Eye (tissue), 1 donor: ENCODE measurements at regions not wholly inside any gene's neighbourhood (a gene's known extent, or its start where the extent isn't known, plus 50 kb on each side); places are given as distances from the start of the nearest gene placed in this dataset.
"Not testable (repeated sequence)": the region's sequence is repeated elsewhere in the genome, so short reads cannot be mapped to it uniquely, and the experiment has no call there.

Source experiments
- DNase-seq: peaks from one replicate; pipeline ENCODE4 v3.0.0-alpha.2; 2015

DNA sequence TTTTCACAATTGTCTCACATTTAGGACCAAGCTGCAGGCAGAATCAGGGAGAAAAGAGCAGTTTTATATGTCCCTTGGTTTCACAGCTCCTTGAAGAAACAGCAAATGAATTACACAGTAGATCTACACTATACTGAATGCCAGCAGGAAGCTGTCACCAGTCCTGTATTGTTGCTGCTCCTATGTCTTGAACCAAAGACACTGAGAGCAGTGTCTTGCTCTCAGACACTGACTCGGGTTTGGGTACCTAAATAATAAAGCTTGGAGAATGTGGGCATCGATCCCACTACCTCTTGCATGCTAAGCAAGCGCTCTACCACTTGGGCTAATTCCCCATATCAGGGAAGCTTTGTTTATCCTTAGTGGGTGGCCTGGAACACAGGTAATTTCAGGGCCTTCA, 552.7 kb downstream of the PRIM2 start:
- DNase-seq = not testable (repeated sequence)

DNA sequence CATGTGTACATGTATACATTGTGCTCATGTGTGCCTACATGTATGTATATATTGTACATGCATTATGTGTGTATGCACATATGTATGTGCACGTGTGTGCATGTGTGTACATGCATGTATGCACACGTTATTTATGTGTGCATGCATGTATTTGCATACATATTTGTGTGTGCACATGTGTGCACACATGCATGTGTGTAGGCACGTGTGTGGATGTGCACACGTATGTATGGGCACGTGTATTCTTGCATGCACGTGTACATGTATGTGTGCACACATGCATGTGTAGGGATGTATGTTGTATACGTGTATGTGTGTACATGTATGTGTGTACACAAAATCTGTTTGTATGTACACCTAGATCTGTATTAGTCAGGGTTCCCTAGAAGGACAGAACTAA, 556.0 kb downstream of the PRIM2 start:
- not testable (repeated sequence) for DNase-seq

GRCh38 chr6:57876659-57877058, 559.2 kb downstream of the PRIM2 start:
- DNase-seq = not testable (repeated sequence)

DNA sequence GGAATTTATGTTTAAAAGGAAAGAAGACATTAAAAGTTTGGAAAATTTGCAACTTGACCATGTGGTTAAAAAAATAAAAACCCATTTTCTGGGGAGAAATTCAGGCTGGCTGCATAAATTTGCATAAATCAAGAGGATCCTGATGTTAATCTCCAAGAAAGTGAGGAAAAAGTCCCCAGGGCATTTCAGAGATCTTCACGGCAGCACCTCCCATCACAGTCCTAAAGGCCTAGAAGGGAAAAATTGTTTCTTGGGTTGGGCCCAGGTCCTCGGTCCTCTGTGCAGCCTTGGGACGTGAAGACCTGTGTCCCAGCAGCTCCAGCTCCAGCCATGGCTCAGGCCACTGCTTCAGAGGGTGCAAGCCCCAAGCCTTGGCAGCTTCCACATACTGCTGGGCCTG, 560.3 kb downstream of the PRIM2 start:
- not testable (repeated sequence) for DNase-seq

DNA sequence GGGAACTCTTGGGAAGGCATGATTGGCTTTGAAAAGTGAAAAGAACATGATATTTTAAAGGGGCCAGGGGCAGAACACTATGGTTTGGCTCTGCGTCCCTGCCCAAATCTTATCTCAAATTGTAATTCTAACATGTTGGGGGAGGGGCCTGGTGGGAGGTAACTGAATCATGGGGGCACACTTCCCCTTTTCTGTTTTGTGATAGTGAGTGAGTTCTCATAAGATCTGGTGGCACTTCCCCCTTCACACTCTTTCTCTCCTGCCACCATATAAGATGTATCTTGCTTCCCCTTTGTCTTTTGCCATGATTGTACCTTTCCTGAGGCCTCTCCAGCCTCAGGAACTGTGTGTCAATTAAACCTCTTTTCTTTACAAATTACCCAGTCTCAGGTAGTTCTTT, 561.4 kb downstream of the PRIM2 start:
- not testable (repeated sequence) for DNase-seq

- not testable (repeated sequence) for DNase-seq
Measured at GRCh38 chr6:57898850-57899249, 581.4 kb downstream of the PRIM2 start.

GRCh38 chr6:57900687-57901399, 583.4 kb downstream of the PRIM2 start:
- DNase-seq = not testable (repeated sequence)

- not testable (repeated sequence) for DNase-seq
Measured at GRCh38 chr6:57901445-57901844, 584.0 kb downstream of the PRIM2 start.

DNA sequence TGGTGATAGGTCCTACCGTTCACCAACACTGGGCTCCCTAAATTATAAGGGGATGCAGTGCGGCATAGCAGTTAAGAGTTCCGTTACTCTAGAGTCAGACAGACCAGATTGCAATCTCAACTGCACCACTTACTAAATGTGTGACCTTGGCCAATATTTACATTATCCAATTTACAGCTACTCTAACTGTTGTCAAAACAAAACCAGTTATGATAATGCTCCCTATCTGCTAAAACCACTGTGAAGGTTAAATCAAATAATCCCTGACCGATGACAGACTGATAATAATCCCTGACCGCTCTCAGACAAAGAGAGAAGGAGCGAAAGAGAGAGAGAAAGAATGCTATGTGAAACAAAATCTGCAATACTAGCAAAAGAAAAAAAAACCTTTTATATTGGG, 586.9 kb downstream of the PRIM2 start:
- DNase-seq = peak; percentile 2

DNA sequence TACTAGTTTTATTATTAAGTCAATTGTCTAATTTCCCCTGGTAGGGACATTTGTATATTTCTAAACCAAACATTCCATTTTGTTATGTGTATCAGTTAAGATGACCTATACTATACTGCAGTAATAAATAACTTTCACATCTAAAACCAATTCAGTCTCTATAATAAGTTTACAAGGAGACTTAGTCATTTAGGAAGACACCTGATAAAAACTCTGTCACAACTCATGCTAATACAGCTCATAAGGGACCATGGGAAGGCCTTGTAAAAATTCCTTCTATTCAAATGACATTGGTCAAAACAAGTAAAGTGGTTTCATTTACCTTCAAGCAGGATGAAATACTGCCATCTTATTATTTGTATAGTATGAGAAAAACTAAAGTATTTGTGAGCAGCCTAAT, 597.9 kb downstream of the PRIM2 start:
- DNase-seq = not testable (repeated sequence)

GRCh38 chr6:57942966-57943365, 625.5 kb downstream of the PRIM2 start:
- not testable (repeated sequence) for DNase-seq

- not testable (repeated sequence) for DNase-seq
Measured at GRCh38 chr6:57946084-57946768, 628.8 kb downstream of the PRIM2 start.

DNA sequence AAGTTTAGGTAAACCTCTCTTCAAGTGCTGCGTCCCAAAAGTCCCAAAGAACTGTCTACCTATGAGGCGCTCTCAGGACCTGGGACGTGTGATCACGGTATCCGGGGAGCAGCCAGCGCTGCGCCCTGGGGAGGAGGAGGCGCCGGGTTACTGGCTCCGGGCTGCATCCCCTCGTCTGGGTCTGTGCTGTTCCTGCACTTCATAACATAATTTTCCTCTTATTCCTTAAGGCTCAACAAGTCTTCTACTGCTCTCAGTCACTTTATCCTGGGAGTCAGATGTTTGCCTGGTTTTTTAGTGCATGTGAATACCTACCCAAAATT, 629.3 kb downstream of the PRIM2 start:
- not testable (repeated sequence) for DNase-seq

GRCh38 chr6:57948481-57948880, 631.1 kb downstream of the PRIM2 start:
- not testable (repeated sequence) for DNase-seq

DNA sequence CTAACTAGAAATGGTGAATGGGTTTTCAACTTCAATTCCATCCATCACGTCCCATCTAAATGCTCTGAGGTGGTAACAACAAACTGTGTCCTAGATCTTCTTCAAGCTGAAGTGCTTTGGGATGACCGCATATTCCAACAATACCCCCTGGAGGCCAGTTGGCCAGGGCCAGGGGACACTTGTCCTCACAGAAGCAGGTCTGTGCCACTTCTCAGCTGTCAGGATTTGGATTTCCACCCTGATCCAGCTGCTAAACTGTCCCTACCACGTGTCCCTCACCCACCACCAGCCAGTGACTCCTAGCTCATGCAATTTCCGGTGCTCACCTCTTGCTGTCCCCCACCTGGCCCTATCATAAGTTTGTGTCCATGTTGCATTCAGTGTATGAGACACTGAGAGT, 633.0 kb downstream of the PRIM2 start:
- not testable (repeated sequence) for DNase-seq

DNA sequence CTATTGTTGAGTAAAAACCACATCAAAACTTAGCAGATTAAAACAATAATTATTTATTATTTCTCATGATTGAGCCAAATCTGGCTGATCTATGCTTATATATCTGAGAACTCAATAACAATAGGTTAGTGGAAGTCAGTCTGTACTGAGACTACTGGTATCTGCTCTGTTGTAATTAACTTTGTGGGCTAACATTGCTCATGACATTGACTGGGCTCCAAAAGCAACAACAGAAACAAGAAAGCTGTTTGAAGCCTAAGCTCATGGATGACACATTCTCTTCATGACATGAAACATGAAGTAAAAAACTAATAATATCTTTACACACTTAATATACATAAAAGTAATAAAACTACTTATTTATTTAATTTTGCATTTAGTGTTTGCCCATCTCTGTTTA, 649.3 kb downstream of the PRIM2 start:
- DNase-seq = not testable (repeated sequence)

- DNase-seq = not testable (repeated sequence)
Measured at GRCh38 chr6:57971956-57972355, 654.5 kb downstream of the PRIM2 start.

- DNase-seq = no peak
Measured at GRCh38 chr6:57974653-57975052, 657.2 kb downstream of the PRIM2 start.

DNA sequence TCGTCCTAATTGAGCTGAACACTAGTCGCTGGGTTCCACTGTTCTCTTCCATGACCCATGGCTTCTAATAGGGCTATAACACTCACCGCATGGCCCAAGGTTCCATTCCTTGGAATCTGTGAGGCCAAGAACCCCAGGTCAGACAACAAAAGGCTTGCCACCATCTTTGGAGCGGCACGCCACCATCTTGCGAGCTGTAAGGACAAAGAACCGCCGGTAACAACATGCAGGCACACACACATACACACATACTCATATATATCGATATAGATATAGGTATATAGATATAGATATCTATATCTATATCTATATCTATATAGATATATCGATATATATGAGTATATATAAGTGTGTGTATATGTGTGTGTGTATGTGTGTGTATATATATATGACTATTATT, 657.7 kb downstream of the PRIM2 start:
- DNase-seq = not testable (repeated sequence)

DNA sequence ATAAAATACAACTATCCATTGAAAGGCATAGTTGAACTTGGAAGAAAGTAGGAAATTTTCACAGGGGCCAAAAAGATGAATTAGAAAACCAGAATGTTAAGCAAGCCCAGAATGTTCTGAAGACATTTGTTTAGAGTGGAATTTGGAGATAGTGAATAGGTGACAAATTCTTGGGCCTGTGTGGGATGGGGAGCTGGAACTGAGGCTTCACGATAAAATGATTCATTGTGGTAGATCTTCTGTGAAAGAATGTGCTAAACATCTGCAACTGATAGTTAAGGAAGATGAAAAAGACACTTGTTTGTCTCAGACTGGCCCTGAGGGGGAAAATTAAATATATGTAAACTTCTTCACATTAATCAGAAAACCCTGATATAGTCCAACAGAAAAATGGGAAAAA, 658.9 kb downstream of the PRIM2 start:
- not testable (repeated sequence) for DNase-seq

GRCh38 chr6:57983603-57984002, 666.2 kb downstream of the PRIM2 start:
- DNase-seq = not testable (repeated sequence)

DNA sequence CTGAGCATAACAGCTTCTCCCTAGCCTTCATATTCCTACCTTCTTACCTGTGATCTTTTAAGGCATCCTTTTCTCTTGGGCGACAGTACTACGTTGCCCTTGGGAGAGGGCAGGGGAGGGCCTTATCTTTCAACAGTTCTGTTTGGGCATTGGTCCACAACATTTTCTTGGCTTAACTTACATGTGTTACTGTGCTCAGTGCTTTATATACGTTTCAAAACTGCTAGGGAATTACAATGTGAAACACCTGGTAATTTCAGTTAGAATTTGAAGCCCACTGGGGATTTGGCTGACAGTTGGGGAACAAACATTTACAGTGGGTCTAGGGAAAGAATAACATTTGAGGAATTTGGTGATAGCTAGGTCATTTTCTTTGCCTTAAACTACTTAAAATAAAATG, 667.1 kb downstream of the PRIM2 start:
- DNase-seq = not testable (repeated sequence)

DNA sequence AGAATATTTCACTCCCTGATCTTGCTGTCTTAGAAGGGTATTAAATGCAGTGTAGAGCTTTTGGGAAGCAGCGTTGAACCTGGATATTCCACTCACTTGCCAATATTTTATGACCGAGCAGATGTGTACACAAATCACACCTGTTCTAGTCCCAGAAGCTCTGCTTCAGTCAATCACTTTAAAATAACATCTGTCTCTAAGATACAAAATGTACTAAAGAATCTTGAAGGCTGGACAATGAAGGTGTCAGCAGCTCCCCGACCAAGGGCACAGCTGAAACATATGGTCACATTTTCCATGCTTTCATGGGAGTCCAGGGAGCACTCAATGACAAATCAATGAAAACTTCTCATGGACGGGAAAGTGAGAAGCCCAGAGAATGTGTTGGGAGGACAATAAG, 668.3 kb downstream of the PRIM2 start:
- DNase-seq = not testable (repeated sequence)

DNA sequence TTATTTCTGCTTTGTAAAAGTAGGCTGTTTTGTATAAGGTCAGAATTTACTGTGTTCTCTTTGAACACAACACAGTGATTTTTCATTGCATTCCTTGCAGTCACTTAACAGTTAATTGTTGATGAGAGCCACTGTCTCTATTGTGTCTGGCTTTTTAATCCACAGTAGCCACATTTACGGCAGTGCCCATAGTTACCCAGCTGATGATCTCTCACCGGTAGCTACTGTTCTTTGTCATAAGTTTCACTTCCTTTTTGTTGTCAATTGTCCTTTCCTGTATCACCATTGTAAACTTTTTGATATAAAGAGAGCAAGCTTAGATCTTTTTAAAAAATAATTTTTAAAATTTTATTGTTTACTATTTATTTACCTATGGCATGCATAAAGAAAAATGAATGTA, 669.2 kb downstream of the PRIM2 start:
- DNase-seq = not testable (repeated sequence)
